Ovary (tissue), 7 donors: ENCODE measurements at regions not wholly inside any gene's neighbourhood (a gene's known extent, or its start where the extent isn't known, plus 50 kb on each side); places are given as distances from the start of the nearest gene placed in this dataset.

ENCODE experiments used
- DNase-seq, 5 donors: peaks; one replicate each; pipeline ENCODE4 v3.0.0-alpha.2; 2019 to 2020
- H3K27ac ChIP-seq, 2 donors: fragments of 200-600 bp; one replicate each; pipeline versions ENCODE4 v1.5.1 to v1.8.0; 2019 to 2022
- H3K27me3 ChIP-seq: fragments of 200-600 bp; one replicate; pipeline ENCODE4 v1.8.0; 2022
- H3K36me3 ChIP-seq: fragments of 200-600 bp; sonication (generic); one replicate; pipeline ENCODE4 v1.5.1; 2019
- H3K4me1 ChIP-seq: one replicate; pipeline ENCODE4 v1.8.1; 2013; ENCODE audit warnings: mild to moderate bottlenecking, moderate library complexity; ENCODE audit not compliant: insufficient read depth
- H3K4me3 ChIP-seq: fragments of 200-600 bp; sonication (generic); one replicate; pipeline ENCODE4 v1.5.1; 2017
- H3K9me3 ChIP-seq, 2 donors: fragments of 200-600 bp in 1 of 2; sonication (generic) in 1 of 2; one replicate each; pipeline versions ENCODE4 v1.5.1 to v1.8.1; 2013 to 2019; ENCODE audit warnings: mild to moderate bottlenecking in 1 of 2, moderate library complexity in 1 of 2
- CTCF ChIP-seq, 3 donors: fragments of 450-650 bp in 2 of 3; fragments of 200-600 bp in 1 of 3; IDR thresholded peaks; one replicate each; pipeline versions ENCODE4 v1.5.1 to v1.8.0; 2016 to 2022; ENCODE audit warnings: antibody characterized with exemption in 3 of 3, mild to moderate bottlenecking in 1 of 3
- EP300 ChIP-seq: sonication (generic); formaldehyde crosslinking; IDR thresholded peaks from one replicate; pipeline ENCODE4 v1.6.1; 2017; ENCODE audit warnings: antibody characterized with exemption
- POLR2A ChIP-seq: fragments of 450-650 bp; IDR thresholded peaks from one replicate; pipeline ENCODE4 v1.6.1; 2017; ENCODE audit warnings: antibody characterized with exemption, mild to moderate bottlenecking, moderate library complexity
- WGBS, 3 donors: extraction: QIAGEN DNeasy Blood & Tissue Kit in 1 of 3; methylation state at CpG; one replicate each; pipeline versions ENCODE4 v1.1.5 to v1.1.7; 2013 to 2017; 5-methylcytosine and 5-hydroxymethylcytosine counted together
- intact Hi-C, 4 donors: fragments of 100-400 bp; cut with DNase I; formaldehyde crosslinking; loops; one replicate each; pipeline versions ENCODE4 v1.11.0 to v1.15.1; 2022 to 2023
- donor health status: DM: no; HTN: no; CAD: no; lungs with moderate emphysema.
- donor health status: DM: no; HTN: no; CAD: no.
- donor health status: Bipolar disorder and iron deficiency.
- donor health status: DM: no; HTN: no; CAD: no.
- donor health status: DM: yes; HTN: yes; CAD: no.

GRCh38 chr14:85912141-85912540, 382.2 kb downstream of the FLRT2 start:
- DNase-seq, result no peak
- intact Hi-C loops, result no loop called here
- Histone ChIP-seq H3K27me3 (no peaks in the 10 kb centered on the region), H3K36me3 (no peaks in the 10 kb centered on the region), H3K4me1 (no peaks in the 10 kb centered on the region), H3K4me3 (no peak overlapping the region), H3K9me3 (no peaks in the 10 kb centered on the region), H3K27ac (no peak overlapping the region)
- 71 to 81% (median 81%) methylated on average over 6 of the region's 6 CpGs for WGBS, 3 donors
- TF ChIP-seq POLR2A, result no peak
- no peak for TF ChIP-seq CTCF (IDR thresholded peaks at IDR 0.05)
- TF ChIP-seq EP300, result no peak

GRCh38 chr14:85911044-85911443, 381.1 kb downstream of the FLRT2 start:
- WGBS, 3 donors, result 94 to 97% (median 95%) methylated on average over 2 of the region's 2 CpGs
- no peaks in the 10 kb centered on the region for H3K9me3 ChIP-seq
- TF ChIP-seq CTCF (IDR thresholded peaks at IDR 0.05), result no peak
- TF ChIP-seq EP300, result no peak
- TF ChIP-seq POLR2A, result no peak
- no peaks in the 10 kb centered on the region for H3K4me1 ChIP-seq
- no peaks in the 10 kb centered on the region for H3K36me3 ChIP-seq
- no peak overlapping the region for H3K4me3 ChIP-seq
- H3K27ac ChIP-seq, result no peak overlapping the region
- intact Hi-C loops, result no loop called here
- DNase-seq, result no peak
- H3K27me3 ChIP-seq, result no peaks in the 10 kb centered on the region

- Histone ChIP-seq H3K27me3 (no peaks in the 10 kb centered on the region), H3K27ac (no peak overlapping the region), H3K36me3 (no peaks in the 10 kb centered on the region), H3K9me3 (no peaks in the 10 kb centered on the region), H3K4me1 (no peaks in the 10 kb centered on the region), H3K4me3 (no peak overlapping the region)
- intact Hi-C loops, result no loop called here
- no peak for TF ChIP-seq CTCF (IDR thresholded peaks at IDR 0.05)
- no peak for TF ChIP-seq POLR2A
- TF ChIP-seq EP300, result no peak
- DNase-seq, result no peak
These were observed 379.6 kb downstream of the FLRT2 start for GRCh38 chr14:85909581-85909980.

- no peaks in the 10 kb centered on the region for H3K36me3 ChIP-seq
- intact Hi-C loops, result no loop called here
- H3K27ac ChIP-seq, result no peak overlapping the region
- H3K4me3 ChIP-seq, result no peak overlapping the region
- TF ChIP-seq POLR2A (no peak), EP300 (no peak), CTCF (IDR thresholded peaks at IDR 0.05) (no peak)
- H3K9me3 ChIP-seq, result no peaks in the 10 kb centered on the region
- DNase-seq, result no peak
- 74 to 81% (median 76%) methylated on average over 2 of the region's 2 CpGs for WGBS, 3 donors
- H3K4me1 ChIP-seq, result no peaks in the 10 kb centered on the region
- no peaks in the 10 kb centered on the region for H3K27me3 ChIP-seq
These were observed 377.6 kb downstream of the FLRT2 start for GRCh38 chr14:85907536-85907935.

GRCh38 chr14:85897808-85898207, 367.9 kb downstream of the FLRT2 start:
- H3K9me3 ChIP-seq, result no peaks in the 10 kb centered on the region
- H3K27ac ChIP-seq, result no peak overlapping the region
- H3K4me1 ChIP-seq, result no peaks in the 10 kb centered on the region
- H3K4me3 ChIP-seq, result no peak overlapping the region
- no peak for TF ChIP-seq POLR2A
- no peak for TF ChIP-seq CTCF (IDR thresholded peaks at IDR 0.05)
- TF ChIP-seq EP300, result no peak
- H3K36me3 ChIP-seq, result no peaks in the 10 kb centered on the region
- intact Hi-C loops, result no loop called here
- no peaks in the 10 kb centered on the region for H3K27me3 ChIP-seq
- no peak for DNase-seq
